MM.1S (cell line): ENCODE measurements at regions not wholly inside any gene's neighbourhood (a gene's known extent, or its start where the extent isn't known, plus 50 kb on each side); places are given as distances from the start of the nearest gene placed in this dataset.

ENCODE experiments used
- EZH2phosphoT487 ChIP-seq: fragments of 300-600 bp; sonication (generic); IDR thresholded peaks from 2 replicates; pipeline ENCODE4 v1.6.1; 2018; ENCODE audit warnings: antibody characterized with exemption, low read length
- TF ChIP-seq, protein P1 (sequence below): fragments of 300-600 bp; sonication (generic); IDR thresholded peaks from 2 replicates; pipeline ENCODE4 v1.5.1; 2016; ENCODE audit warnings: antibody characterized with exemption, low read length, mixed read lengths

- TF ChIP-seq, protein P1, sequence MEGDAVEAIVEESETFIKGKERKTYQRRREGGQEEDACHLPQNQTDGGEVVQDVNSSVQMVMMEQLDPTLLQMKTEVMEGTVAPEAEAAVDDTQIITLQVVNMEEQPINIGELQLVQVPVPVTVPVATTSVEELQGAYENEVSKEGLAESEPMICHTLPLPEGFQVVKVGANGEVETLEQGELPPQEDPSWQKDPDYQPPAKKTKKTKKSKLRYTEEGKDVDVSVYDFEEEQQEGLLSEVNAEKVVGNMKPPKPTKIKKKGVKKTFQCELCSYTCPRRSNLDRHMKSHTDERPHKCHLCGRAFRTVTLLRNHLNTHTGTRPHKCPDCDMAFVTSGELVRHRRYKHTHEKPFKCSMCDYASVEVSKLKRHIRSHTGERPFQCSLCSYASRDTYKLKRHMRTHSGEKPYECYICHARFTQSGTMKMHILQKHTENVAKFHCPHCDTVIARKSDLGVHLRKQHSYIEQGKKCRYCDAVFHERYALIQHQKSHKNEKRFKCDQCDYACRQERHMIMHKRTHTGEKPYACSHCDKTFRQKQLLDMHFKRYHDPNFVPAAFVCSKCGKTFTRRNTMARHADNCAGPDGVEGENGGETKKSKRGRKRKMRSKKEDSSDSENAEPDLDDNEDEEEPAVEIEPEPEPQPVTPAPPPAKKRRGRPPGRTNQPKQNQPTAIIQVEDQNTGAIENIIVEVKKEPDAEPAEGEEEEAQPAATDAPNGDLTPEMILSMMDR = no peak
- TF ChIP-seq EZH2phosphoT487 = no peak
Observed at GRCh38 chr3:147712357-147712756, 303.2 kb downstream of the ZIC1 start.
